ENCODE measurements at regions not wholly inside any gene's neighbourhood (a gene's known extent, or its start where the extent isn't known, plus 50 kb on each side); places are given as distances from the start of the nearest gene placed in this dataset.

DNA sequence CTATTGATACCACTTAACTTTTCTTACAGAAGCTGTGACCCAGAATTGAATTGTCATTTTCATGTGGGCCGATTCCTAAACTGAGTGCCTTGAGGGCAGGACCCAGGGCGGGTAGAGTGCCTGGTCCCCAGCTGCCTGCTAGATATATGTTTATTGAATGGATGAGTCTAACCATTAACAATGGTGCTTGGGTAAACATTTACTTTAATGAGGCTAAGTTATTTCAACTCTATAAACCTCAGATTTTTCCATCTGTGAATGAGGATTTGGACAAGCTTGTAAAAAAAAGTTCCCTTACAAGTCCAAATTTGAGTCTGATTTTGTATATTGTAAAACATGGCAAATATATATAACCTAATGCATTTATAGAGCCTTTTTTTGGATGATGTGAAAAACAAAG is 181.8 kb upstream of the ELL2 start:
- H3K27me3 ChIP-seq, result no peaks in the 10 kb centered on the region
- no peaks in the 10 kb centered on the region for H3K36me3 ChIP-seq
- H3K4me3 ChIP-seq, result no peak overlapping the region
- ATAC-seq, result no peak
- peaks cover 0 to 18% (median 0%) of the 10 kb centered on the region in 3 donors for H3K4me1 ChIP-seq
- H3K9me3 ChIP-seq, result no peaks in the 10 kb centered on the region
- H3K27ac ChIP-seq, result no peak overlapping the region
- TF ChIP-seq EP300 (IDR thresholded peaks at IDR 0.05), result no peak
- 40 to 60% methylated on average over 1 of the region's 2 CpGs for WGBS, 2 donors (ENCODE audit: low coverage in 1 of 2)

DNA sequence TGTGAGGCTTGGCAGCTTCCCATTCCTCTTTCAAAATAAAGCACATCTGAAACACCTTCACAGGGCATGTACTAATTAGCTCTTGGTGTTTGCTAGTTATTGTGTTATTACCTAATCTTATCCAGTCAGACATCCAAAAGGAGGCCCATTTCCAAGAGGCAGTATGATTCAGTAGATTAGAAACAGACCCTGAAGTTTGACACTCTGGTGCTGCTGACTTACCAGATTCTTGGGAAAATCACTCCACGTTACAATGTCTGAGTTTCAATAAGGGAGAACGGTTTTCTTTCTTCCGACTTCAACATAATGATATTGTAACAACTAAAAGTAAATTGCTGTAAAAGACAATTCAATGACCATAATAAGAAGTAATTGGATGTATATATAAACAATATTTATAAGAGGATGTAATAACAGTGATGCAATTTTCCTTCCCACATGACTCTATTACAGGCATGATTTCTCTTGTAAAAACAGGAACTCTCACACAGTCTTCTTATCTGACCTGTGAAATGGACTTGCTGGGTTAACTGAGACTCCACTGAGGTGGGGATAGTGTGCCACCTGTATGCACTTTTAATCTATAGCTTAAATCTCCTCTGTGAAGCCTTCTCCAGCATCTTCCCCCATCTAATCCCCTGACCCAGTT is 181.3 kb upstream of the ELL2 start:
- 58 to 60% methylated on average over 3 of the region's 3 CpGs for WGBS, 2 donors (ENCODE audit: low coverage in 1 of 2)
- Histone ChIP-seq H3K4me3 (no peak overlapping the region), H3K27ac (no peak overlapping the region), H3K9me3 (no peaks in the 10 kb centered on the region), H3K27me3 (no peaks in the 10 kb centered on the region), H3K4me1 (peaks cover 0 to 18% (median 0%) of the 10 kb centered on the region in 3 donors), H3K36me3 (no peaks in the 10 kb centered on the region)
- TF ChIP-seq EP300 (IDR thresholded peaks at IDR 0.05) (no peak), POLR2AphosphoS5 (IDR thresholded peaks at IDR 0.05) (peak; percentile 20)
- ATAC-seq, result peak; percentile 65

DNA sequence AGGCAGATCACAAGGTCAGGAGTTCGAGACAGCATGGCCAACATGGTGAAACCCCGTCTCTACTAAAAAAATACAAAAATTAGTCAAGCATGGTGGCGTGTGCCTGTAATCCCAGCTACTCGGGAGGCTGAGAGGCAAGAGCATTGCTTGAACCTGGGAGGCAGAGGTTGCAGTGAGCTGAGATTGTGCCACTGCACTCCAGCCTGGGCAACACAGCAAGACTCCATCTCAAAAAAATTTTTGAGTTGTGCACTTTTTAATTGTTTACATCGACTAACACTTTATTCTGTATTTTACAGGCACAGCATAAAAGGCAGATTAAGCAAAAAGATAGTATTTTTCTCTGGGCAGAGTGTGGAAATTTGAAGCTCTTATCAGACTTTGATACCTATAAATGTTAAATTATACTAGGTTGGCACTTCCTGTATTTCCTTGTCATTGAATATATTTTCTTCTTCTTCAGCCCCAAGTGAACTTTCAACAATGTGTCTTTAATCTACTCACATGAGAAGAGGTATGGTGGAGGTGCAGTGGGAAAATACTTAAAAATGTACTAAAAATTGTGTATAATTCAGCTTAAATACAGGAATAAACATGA is 180.6 kb upstream of the ELL2 start:
- ATAC-seq, result no peak
- Histone ChIP-seq H3K27me3 (no peaks in the 10 kb centered on the region), H3K27ac (no peak overlapping the region), H3K4me3 (no peak overlapping the region), H3K9me3 (no peaks in the 10 kb centered on the region), H3K4me1 (peaks cover 0 to 18% (median 0%) of the 10 kb centered on the region in 3 donors), H3K36me3 (no peaks in the 10 kb centered on the region)
- 90 to 95% methylated on average over 3 to 4 of the region's 5 CpGs for WGBS, 2 donors (ENCODE audit: low coverage in 1 of 2)
- TF ChIP-seq POLR2AphosphoS5 (IDR thresholded peaks at IDR 0.05), result no peak
- no peak for TF ChIP-seq POLR2A (IDR thresholded peaks at IDR 0.05)
- TF ChIP-seq, protein P1, sequence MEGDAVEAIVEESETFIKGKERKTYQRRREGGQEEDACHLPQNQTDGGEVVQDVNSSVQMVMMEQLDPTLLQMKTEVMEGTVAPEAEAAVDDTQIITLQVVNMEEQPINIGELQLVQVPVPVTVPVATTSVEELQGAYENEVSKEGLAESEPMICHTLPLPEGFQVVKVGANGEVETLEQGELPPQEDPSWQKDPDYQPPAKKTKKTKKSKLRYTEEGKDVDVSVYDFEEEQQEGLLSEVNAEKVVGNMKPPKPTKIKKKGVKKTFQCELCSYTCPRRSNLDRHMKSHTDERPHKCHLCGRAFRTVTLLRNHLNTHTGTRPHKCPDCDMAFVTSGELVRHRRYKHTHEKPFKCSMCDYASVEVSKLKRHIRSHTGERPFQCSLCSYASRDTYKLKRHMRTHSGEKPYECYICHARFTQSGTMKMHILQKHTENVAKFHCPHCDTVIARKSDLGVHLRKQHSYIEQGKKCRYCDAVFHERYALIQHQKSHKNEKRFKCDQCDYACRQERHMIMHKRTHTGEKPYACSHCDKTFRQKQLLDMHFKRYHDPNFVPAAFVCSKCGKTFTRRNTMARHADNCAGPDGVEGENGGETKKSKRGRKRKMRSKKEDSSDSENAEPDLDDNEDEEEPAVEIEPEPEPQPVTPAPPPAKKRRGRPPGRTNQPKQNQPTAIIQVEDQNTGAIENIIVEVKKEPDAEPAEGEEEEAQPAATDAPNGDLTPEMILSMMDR (IDR thresholded peaks at IDR 0.05), result no peak

DNA sequence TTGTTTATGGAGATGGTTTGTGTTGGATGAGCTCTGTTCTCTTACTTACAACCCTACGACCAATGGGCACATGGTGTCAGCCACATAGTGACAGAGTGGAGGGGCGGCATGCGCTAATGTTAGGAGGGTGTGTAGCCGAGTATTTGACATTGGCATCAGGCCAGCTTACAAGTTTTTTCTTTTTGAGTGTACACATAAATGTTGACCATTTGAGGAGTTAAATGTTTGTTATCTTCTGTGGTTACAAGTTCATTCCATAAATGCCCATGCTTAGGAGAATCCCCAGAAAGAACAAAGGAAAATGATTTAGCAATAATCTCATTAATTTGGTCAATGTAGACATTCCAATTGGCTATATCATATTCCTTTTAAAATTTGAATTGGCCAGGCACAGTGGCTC is 180.1 kb upstream of the ELL2 start:
- 53 to 75% methylated on average over 4 of the region's 4 CpGs for WGBS, 2 donors (ENCODE audit: low coverage in 1 of 2)
- H3K27ac ChIP-seq, result no peak overlapping the region
- ATAC-seq, result no peak
- TF ChIP-seq POLR2A (IDR thresholded peaks at IDR 0.05) (no peak), POLR2AphosphoS5 (IDR thresholded peaks at IDR 0.05) (no peak), EP300 (IDR thresholded peaks at IDR 0.05) (no peak)
- TF ChIP-seq, protein P1 (IDR thresholded peaks at IDR 0.05), result no peak
- H3K36me3 ChIP-seq, result no peaks in the 10 kb centered on the region
- H3K27me3 ChIP-seq, result no peaks in the 10 kb centered on the region
- H3K4me1 ChIP-seq, result peaks cover 0 to 18% (median 0%) of the 10 kb centered on the region in 3 donors
- H3K9me3 ChIP-seq, result no peaks in the 10 kb centered on the region
- H3K4me3 ChIP-seq, result no peak overlapping the region

DNA sequence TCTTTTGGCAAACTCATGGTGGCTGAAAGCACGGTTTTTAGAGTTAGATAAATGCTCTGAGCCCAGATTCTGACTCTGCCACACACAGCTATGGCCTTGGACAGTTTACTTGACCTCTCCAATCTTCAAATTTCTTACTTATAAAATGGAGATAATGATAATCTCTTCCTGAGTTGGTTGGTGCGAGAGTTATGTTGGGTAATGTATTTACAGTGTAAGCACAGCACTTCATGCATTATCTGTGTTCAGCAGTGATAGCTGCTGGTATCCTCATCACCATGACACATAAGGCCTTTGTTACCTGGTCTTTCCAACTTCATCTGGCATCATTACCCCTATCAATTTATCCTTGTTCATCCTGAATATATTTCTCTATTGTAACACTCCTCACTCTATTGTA is 178.8 kb upstream of the ELL2 start:
- Histone ChIP-seq H3K27me3 (no peaks in the 10 kb centered on the region), H3K4me3 (no peak overlapping the region), H3K9me3 (no peaks in the 10 kb centered on the region), H3K4me1 (peaks cover 0 to 13% (median 0%) of the 10 kb centered on the region in 3 donors), H3K27ac (no peak overlapping the region), H3K36me3 (no peaks in the 10 kb centered on the region)
- no peak for ATAC-seq
- TF ChIP-seq, protein P1 (IDR thresholded peaks at IDR 0.05), result no peak
- 86 to 88% methylated on average over 1 to 2 of the region's 2 CpGs for WGBS, 2 donors (ENCODE audit: low coverage in 1 of 2)

DNA sequence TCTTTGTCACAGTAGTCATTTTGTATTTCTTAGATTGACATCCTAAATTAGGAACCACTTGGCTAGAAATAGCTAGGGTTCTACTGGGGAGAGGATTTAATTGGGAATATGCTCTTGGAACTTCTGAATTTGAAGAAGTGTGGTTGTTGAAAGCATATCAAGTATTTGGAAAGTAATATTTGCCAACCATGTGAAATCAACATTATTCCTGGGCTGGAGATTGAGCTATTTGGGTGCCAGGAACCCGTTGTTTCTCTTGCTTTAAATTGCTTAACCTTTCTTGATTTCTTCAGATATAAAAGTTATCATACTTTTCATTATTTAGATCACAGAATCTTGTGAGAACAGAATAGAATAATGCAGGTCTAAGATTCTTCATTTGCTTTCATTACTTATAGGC is 178.4 kb upstream of the ELL2 start:
- WGBS, 2 donors (ENCODE audit: low coverage in 1 of 2), result 71 to 85% methylated on average over 1 of the region's 1 CpG
- Histone ChIP-seq H3K27me3 (no peaks in the 10 kb centered on the region), H3K4me1 (peaks cover 0 to 13% (median 0%) of the 10 kb centered on the region in 3 donors), H3K9me3 (no peaks in the 10 kb centered on the region), H3K27ac (no peak overlapping the region), H3K4me3 (no peak overlapping the region), H3K36me3 (no peaks in the 10 kb centered on the region)
- ATAC-seq, result no peak
- TF ChIP-seq, protein P1 (IDR thresholded peaks at IDR 0.05), result no peak
- TF ChIP-seq POLR2AphosphoS5 (IDR thresholded peaks at IDR 0.05) (no peak), EP300 (IDR thresholded peaks at IDR 0.05) (no peak)

Measured in gastroesophageal sphincter (tissue), 4 donors.